Prostate gland (tissue), 2 donors: ENCODE measurements at regions not wholly inside any gene's neighbourhood (a gene's known extent, or its start where the extent isn't known, plus 50 kb on each side); places are given as distances from the start of the nearest gene placed in this dataset.

Experiments used
- CTCF ChIP-seq, 4 experiments: fragments of 200-600 bp in 2 of 4; fragments of 450-650 bp in 2 of 4; sonication (generic) in 2 of 4; IDR thresholded peaks; 1 replicate in 3 of 4; 2 replicates in 1 of 4; pipeline ENCODE4 v1.5.1; 2016 to 2019; ENCODE audit warnings: antibody characterized with exemption in 4 of 4, mild to moderate bottlenecking in 2 of 4, moderate library complexity in 2 of 4
- POLR2A ChIP-seq: fragments of 450-650 bp; IDR thresholded peaks from one replicate; pipeline ENCODE4 v1.6.1; 2016; ENCODE audit warnings: antibody characterized with exemption, mild to moderate bottlenecking

- TF ChIP-seq CTCF (IDR thresholded peaks at IDR 0.05) (no peak), POLR2A (no peak)
These were observed 197.3 kb downstream of the PTEN start for GRCh38 chr10:88060762-88061161.
